Loucy (cell line): ENCODE measurements at regions not wholly inside any gene's neighbourhood (a gene's known extent, or its start where the extent isn't known, plus 50 kb on each side); places are given as distances from the start of the nearest gene placed in this dataset.

Source experiments
- CTCF ChIP-seq: fragments of 200-600 bp; sonication (generic); conservative IDR thresholded peaks from 2 replicates; pipeline ENCODE4 v1.5.1; 2014; ENCODE audit warnings: mild to moderate bottlenecking, antibody characterized with exemption, low read length
- EZH2phosphoT487 ChIP-seq: fragments of 200-600 bp; IDR thresholded peaks from 2 replicates; pipeline ENCODE4 v1.6.1; 2018; ENCODE audit warnings: antibody characterized with exemption, mild to moderate bottlenecking, moderate library complexity, borderline replicate concordance

GRCh38 chr9:22381170-22381569, 65.5 kb upstream of the DMRTA1 start:
- TF ChIP-seq EZH2phosphoT487 = no peak
- no peak for TF ChIP-seq CTCF
